ENCODE measurements at regions not wholly inside any gene's neighbourhood (a gene's known extent, or its start where the extent isn't known, plus 50 kb on each side); places are given as distances from the start of the nearest gene placed in this dataset.

- TF ChIP-seq, protein P1, sequence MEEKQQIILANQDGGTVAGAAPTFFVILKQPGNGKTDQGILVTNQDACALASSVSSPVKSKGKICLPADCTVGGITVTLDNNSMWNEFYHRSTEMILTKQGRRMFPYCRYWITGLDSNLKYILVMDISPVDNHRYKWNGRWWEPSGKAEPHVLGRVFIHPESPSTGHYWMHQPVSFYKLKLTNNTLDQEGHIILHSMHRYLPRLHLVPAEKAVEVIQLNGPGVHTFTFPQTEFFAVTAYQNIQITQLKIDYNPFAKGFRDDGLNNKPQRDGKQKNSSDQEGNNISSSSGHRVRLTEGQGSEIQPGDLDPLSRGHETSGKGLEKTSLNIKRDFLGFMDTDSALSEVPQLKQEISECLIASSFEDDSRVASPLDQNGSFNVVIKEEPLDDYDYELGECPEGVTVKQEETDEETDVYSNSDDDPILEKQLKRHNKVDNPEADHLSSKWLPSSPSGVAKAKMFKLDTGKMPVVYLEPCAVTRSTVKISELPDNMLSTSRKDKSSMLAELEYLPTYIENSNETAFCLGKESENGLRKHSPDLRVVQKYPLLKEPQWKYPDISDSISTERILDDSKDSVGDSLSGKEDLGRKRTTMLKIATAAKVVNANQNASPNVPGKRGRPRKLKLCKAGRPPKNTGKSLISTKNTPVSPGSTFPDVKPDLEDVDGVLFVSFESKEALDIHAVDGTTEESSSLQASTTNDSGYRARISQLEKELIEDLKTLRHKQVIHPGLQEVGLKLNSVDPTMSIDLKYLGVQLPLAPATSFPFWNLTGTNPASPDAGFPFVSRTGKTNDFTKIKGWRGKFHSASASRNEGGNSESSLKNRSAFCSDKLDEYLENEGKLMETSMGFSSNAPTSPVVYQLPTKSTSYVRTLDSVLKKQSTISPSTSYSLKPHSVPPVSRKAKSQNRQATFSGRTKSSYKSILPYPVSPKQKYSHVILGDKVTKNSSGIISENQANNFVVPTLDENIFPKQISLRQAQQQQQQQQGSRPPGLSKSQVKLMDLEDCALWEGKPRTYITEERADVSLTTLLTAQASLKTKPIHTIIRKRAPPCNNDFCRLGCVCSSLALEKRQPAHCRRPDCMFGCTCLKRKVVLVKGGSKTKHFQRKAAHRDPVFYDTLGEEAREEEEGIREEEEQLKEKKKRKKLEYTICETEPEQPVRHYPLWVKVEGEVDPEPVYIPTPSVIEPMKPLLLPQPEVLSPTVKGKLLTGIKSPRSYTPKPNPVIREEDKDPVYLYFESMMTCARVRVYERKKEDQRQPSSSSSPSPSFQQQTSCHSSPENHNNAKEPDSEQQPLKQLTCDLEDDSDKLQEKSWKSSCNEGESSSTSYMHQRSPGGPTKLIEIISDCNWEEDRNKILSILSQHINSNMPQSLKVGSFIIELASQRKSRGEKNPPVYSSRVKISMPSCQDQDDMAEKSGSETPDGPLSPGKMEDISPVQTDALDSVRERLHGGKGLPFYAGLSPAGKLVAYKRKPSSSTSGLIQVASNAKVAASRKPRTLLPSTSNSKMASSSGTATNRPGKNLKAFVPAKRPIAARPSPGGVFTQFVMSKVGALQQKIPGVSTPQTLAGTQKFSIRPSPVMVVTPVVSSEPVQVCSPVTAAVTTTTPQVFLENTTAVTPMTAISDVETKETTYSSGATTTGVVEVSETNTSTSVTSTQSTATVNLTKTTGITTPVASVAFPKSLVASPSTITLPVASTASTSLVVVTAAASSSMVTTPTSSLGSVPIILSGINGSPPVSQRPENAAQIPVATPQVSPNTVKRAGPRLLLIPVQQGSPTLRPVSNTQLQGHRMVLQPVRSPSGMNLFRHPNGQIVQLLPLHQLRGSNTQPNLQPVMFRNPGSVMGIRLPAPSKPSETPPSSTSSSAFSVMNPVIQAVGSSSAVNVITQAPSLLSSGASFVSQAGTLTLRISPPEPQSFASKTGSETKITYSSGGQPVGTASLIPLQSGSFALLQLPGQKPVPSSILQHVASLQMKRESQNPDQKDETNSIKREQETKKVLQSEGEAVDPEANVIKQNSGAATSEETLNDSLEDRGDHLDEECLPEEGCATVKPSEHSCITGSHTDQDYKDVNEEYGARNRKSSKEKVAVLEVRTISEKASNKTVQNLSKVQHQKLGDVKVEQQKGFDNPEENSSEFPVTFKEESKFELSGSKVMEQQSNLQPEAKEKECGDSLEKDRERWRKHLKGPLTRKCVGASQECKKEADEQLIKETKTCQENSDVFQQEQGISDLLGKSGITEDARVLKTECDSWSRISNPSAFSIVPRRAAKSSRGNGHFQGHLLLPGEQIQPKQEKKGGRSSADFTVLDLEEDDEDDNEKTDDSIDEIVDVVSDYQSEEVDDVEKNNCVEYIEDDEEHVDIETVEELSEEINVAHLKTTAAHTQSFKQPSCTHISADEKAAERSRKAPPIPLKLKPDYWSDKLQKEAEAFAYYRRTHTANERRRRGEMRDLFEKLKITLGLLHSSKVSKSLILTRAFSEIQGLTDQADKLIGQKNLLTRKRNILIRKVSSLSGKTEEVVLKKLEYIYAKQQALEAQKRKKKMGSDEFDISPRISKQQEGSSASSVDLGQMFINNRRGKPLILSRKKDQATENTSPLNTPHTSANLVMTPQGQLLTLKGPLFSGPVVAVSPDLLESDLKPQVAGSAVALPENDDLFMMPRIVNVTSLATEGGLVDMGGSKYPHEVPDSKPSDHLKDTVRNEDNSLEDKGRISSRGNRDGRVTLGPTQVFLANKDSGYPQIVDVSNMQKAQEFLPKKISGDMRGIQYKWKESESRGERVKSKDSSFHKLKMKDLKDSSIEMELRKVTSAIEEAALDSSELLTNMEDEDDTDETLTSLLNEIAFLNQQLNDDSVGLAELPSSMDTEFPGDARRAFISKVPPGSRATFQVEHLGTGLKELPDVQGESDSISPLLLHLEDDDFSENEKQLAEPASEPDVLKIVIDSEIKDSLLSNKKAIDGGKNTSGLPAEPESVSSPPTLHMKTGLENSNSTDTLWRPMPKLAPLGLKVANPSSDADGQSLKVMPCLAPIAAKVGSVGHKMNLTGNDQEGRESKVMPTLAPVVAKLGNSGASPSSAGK (IDR thresholded peaks at IDR 0.05): no peak
- TF ChIP-seq, protein P2, sequence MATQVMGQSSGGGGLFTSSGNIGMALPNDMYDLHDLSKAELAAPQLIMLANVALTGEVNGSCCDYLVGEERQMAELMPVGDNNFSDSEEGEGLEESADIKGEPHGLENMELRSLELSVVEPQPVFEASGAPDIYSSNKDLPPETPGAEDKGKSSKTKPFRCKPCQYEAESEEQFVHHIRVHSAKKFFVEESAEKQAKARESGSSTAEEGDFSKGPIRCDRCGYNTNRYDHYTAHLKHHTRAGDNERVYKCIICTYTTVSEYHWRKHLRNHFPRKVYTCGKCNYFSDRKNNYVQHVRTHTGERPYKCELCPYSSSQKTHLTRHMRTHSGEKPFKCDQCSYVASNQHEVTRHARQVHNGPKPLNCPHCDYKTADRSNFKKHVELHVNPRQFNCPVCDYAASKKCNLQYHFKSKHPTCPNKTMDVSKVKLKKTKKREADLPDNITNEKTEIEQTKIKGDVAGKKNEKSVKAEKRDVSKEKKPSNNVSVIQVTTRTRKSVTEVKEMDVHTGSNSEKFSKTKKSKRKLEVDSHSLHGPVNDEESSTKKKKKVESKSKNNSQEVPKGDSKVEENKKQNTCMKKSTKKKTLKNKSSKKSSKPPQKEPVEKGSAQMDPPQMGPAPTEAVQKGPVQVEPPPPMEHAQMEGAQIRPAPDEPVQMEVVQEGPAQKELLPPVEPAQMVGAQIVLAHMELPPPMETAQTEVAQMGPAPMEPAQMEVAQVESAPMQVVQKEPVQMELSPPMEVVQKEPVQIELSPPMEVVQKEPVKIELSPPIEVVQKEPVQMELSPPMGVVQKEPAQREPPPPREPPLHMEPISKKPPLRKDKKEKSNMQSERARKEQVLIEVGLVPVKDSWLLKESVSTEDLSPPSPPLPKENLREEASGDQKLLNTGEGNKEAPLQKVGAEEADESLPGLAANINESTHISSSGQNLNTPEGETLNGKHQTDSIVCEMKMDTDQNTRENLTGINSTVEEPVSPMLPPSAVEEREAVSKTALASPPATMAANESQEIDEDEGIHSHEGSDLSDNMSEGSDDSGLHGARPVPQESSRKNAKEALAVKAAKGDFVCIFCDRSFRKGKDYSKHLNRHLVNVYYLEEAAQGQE (IDR thresholded peaks at IDR 0.05; ENCODE audit: borderline replicate concordance): no peak
- TF ChIP-seq, protein P2 (CRISPR knock-in tag; IDR thresholded peaks at IDR 0.05; ENCODE audit: low read depth): no peak
- TF ChIP-seq GTF2E2 (tag; IDR thresholded peaks at IDR 0.05) (no peak), SRSF1 (IDR thresholded peaks at IDR 0.05; ENCODE audit: low read depth, low read length) (no peak), ZNF316 (IDR thresholded peaks at IDR 0.05) (no peak), SUPT5H (IDR thresholded peaks at IDR 0.05) (no peak), ELF2 (CRISPR knock-in tag; IDR thresholded peaks at IDR 0.05) (no peak), NCOA1 (IDR thresholded peaks at IDR 0.05; ENCODE audit: low read depth) (no peak)
Observed at GRCh38 chr7:124387056-124387455, 354.2 kb upstream of the TMEM229A start (continued).

All from K562 (cell line).